ENCODE measurements at regions not wholly inside any gene's neighbourhood (a gene's known extent, or its start where the extent isn't known, plus 50 kb on each side); places are given as distances from the start of the nearest gene placed in this dataset.

- TF ChIP-seq CTCF (IDR thresholded peaks at IDR 0.05) (no peak), POLR2A (IDR thresholded peaks at IDR 0.05) (no peak), POLR2AphosphoS5 (IDR thresholded peaks at IDR 0.05) (no peak), EP300 (IDR thresholded peaks at IDR 0.05) (no peak)
Observed at GRCh38 chr14:71636076-71636475, 296.2 kb upstream of the RGS6 start.

All from stomach (tissue), 4 donors.